Stomach (tissue), 8 donors: ENCODE measurements at regions not wholly inside any gene's neighbourhood (a gene's known extent, or its start where the extent isn't known, plus 50 kb on each side); places are given as distances from the start of the nearest gene placed in this dataset.

Source experiments
- DNase-seq, 2 donors: peaks; one replicate each; pipeline versions ENCODE4 v3.0.0 to v3.0.0-alpha.2; 2013 to 2019
- H3K27ac ChIP-seq, 5 donors: fragments of 200-600 bp in 4 of 5; sonication (generic) in 4 of 5; one replicate each; pipeline ENCODE4 v1.5.1; 2013 to 2019; ENCODE audit warnings: mild to moderate bottlenecking in 1 of 5, moderate library complexity in 1 of 5
- H3K27me3 ChIP-seq, 3 donors: fragments of 200-600 bp; sonication (generic); one replicate each; pipeline ENCODE4 v1.5.1; 2017 to 2019; ENCODE audit warnings: mixed run types in 1 of 3
- H3K36me3 ChIP-seq, 4 donors: fragments of 200-600 bp; sonication (generic); 1 replicate in 3 of 4; 2 replicates in 1 of 4; pipeline ENCODE4 v1.5.1; 2016 to 2019
- H3K4me1 ChIP-seq, 4 donors: fragments of 200-600 bp; sonication (generic); one replicate each; pipeline ENCODE4 v1.5.1; 2016 to 2019
- H3K4me3 ChIP-seq, 4 donors: fragments of 200-600 bp; sonication (generic) in 3 of 4; one replicate each; pipeline ENCODE4 v1.5.1; 2016 to 2019; ENCODE audit warnings: mild to moderate bottlenecking in 1 of 4
- H3K9me3 ChIP-seq, 4 donors: fragments of 200-600 bp; sonication (generic); one replicate each; pipeline ENCODE4 v1.5.1; 2016 to 2019
- EP300 ChIP-seq: sonication (generic); formaldehyde crosslinking; IDR thresholded peaks from one replicate; pipeline ENCODE4 v1.6.1; 2017; ENCODE audit warnings: antibody characterized with exemption
- POLR2A ChIP-seq, 4 donors: fragments of 450-650 bp; IDR thresholded peaks; one replicate each; pipeline ENCODE4 v1.6.1; 2016; ENCODE audit warnings: antibody characterized with exemption in 4 of 4, control low read depth in 2 of 4, mild to moderate bottlenecking in 1 of 4, moderate library complexity in 1 of 4
- POLR2AphosphoS5 ChIP-seq, 3 donors: sonication (generic); formaldehyde crosslinking; IDR thresholded peaks; one replicate each; pipeline ENCODE4 v1.6.1; 2016; ENCODE audit warnings: antibody characterized with exemption in 3 of 3
- WGBS, 5 donors: extraction: QIAGEN DNeasy Blood & Tissue Kit in 3 of 5; methylation state at CpG; one replicate each; pipeline versions ENCODE4 v1.1.5 to v1.1.7; 2013 to 2018; 5-methylcytosine and 5-hydroxymethylcytosine counted together
- intact Hi-C: fragments of 100-400 bp; cut with DNase I; formaldehyde crosslinking; loops from one replicate; pipeline ENCODE4 v1.15.1; 2023; ENCODE audit warnings: low total_unique reads
- TF ChIP-seq, protein P1 (sequence below), 7 experiments: fragments of 450-650 bp in 4 of 7; fragments of 200-600 bp in 3 of 7; sonication (generic) in 3 of 7; IDR thresholded peaks; one replicate each; pipeline ENCODE4 v1.5.1; 2016 to 2019; ENCODE audit warnings: antibody characterized with exemption in 7 of 7, control low read depth in 2 of 7, mild to moderate bottlenecking in 1 of 7
- donor health status: healthy with polysubstance abuse.
- donor health status: Bipolar disorder and iron deficiency.
- donor health status: healthy.

GRCh38 chr17:65287040-65287439 lies 149.9 kb downstream of the RGS9 start:
- peaks cover 0 to 10% (median 4%) of the 10 kb centered on the region in 4 donors for H3K9me3 ChIP-seq
- no peak for DNase-seq
- H3K27ac ChIP-seq: no peak overlapping the region
- H3K4me1 ChIP-seq: peaks cover 9 to 14% (median 11%) of the 10 kb centered on the region in 4 donors
- H3K4me3 ChIP-seq: no peak overlapping the region
- 52 to 67% (median 56%) methylated on average over 1 to 4 of the region's 4 CpGs for WGBS, 5 donors
- intact Hi-C loops: no loop called here
- H3K36me3 ChIP-seq: no peaks in the 10 kb centered on the region
- TF ChIP-seq, protein P1, sequence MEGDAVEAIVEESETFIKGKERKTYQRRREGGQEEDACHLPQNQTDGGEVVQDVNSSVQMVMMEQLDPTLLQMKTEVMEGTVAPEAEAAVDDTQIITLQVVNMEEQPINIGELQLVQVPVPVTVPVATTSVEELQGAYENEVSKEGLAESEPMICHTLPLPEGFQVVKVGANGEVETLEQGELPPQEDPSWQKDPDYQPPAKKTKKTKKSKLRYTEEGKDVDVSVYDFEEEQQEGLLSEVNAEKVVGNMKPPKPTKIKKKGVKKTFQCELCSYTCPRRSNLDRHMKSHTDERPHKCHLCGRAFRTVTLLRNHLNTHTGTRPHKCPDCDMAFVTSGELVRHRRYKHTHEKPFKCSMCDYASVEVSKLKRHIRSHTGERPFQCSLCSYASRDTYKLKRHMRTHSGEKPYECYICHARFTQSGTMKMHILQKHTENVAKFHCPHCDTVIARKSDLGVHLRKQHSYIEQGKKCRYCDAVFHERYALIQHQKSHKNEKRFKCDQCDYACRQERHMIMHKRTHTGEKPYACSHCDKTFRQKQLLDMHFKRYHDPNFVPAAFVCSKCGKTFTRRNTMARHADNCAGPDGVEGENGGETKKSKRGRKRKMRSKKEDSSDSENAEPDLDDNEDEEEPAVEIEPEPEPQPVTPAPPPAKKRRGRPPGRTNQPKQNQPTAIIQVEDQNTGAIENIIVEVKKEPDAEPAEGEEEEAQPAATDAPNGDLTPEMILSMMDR (IDR thresholded peaks at IDR 0.05): no peak
- TF ChIP-seq POLR2A (IDR thresholded peaks at IDR 0.05) (no peak), POLR2AphosphoS5 (IDR thresholded peaks at IDR 0.05) (no peak), EP300 (no peak)
- no peaks in the 10 kb centered on the region for H3K27me3 ChIP-seq

DNA sequence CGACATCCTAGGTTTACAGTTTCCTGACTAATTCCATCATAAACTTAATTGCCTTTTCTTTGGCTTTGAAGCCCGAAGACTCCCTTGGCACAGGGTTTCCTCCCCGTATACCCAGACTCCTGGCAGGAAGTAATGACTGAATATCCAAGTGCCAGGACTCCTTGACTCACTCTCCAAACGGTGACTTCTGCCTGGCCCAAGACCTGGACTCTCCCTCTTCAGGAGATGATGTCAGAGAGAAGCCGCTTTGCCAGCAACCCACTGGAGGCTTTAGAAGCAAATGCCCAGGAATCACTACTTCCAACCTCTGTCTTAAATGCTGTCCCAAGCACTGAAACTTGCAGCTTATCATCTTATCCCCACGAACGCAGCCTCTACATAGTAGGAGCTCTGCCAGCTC lies 146.5 kb downstream of the RGS9 start:
- no peak overlapping the region for H3K27ac ChIP-seq
- TF ChIP-seq POLR2A (IDR thresholded peaks at IDR 0.05) (no peak), EP300 (no peak), POLR2AphosphoS5 (IDR thresholded peaks at IDR 0.05) (no peak)
- TF ChIP-seq, protein P1 (IDR thresholded peaks at IDR 0.05): no peak
- H3K9me3 ChIP-seq: peaks cover 0 to 10% (median 4%) of the 10 kb centered on the region in 4 donors
- H3K36me3 ChIP-seq: no peaks in the 10 kb centered on the region
- no peak for DNase-seq
- H3K4me1 ChIP-seq: peaks cover 0 to 2% (median 0%) of the 10 kb centered on the region in 4 donors
- H3K4me3 ChIP-seq: no peak overlapping the region
- peaks cover 0 to 2% (median 0%) of the 10 kb centered on the region in 3 donors for H3K27me3 ChIP-seq
- intact Hi-C loops: no loop called here
- 62 to 77% (median 68%) methylated on average over 7 of the region's 7 CpGs for WGBS, 5 donors

GRCh38 chr17:65279456-65279855 lies 142.3 kb downstream of the RGS9 start:
- no peak overlapping the region for H3K27ac ChIP-seq
- WGBS, 5 donors: 83 to 93% (median 90%) methylated on average over 2 of the region's 2 CpGs
- intact Hi-C loops: no loop called here
- H3K36me3 ChIP-seq: no peaks in the 10 kb centered on the region
- no peak overlapping the region for H3K4me3 ChIP-seq
- peaks cover 0 to 18% (median 6%) of the 10 kb centered on the region in 4 donors for H3K4me1 ChIP-seq
- H3K9me3 ChIP-seq: peaks cover 0 to 10% (median 4%) of the 10 kb centered on the region in 4 donors
- TF ChIP-seq POLR2AphosphoS5 (IDR thresholded peaks at IDR 0.05) (no peak), POLR2A (IDR thresholded peaks at IDR 0.05) (no peak), EP300 (no peak)
- TF ChIP-seq, protein P1 (IDR thresholded peaks at IDR 0.05): no peak
- H3K27me3 ChIP-seq: peaks cover 0 to 23% (median 0%) of the 10 kb centered on the region in 3 donors
- no peak for DNase-seq

DNA sequence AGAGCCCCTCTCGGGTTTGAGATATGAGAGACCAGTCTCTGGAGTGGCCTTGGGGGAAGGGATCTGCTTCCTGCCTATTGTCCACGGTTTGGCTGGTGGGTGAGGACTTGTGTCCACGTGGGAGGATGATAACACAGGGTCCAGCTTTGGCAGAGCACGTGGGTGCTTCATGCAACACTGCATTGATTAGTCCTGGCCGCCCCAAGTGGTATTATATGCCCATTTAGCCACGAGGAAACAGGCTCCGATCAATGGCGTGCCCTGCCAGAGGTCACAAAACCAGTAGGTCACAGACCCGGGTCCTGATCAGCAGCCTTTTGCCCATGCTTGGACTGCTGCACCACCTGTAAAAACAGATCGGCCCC lies 141.6 kb downstream of the RGS9 start:
- Histone ChIP-seq H3K36me3 (no peaks in the 10 kb centered on the region), H3K4me1 (peaks cover 0 to 18% (median 6%) of the 10 kb centered on the region in 4 donors), H3K4me3 (no peak overlapping the region), H3K27ac (no peak overlapping the region), H3K9me3 (peaks cover 0 to 10% (median 4%) of the 10 kb centered on the region in 4 donors), H3K27me3 (peaks cover 0 to 23% (median 0%) of the 10 kb centered on the region in 3 donors)
- TF ChIP-seq EP300 (no peak), POLR2AphosphoS5 (IDR thresholded peaks at IDR 0.05) (no peak), POLR2A (IDR thresholded peaks at IDR 0.05) (no peak)
- TF ChIP-seq, protein P1 (IDR thresholded peaks at IDR 0.05): no peak
- intact Hi-C loops: no loop called here
- WGBS, 5 donors: 59 to 75% (median 60%) methylated on average over 10 of the region's 10 CpGs
- DNase-seq: no peak
